ENCODE measurements at regions not wholly inside any gene's neighbourhood (a gene's known extent, or its start where the extent isn't known, plus 50 kb on each side); places are given as distances from the start of the nearest gene placed in this dataset.

- intact Hi-C loops (cut with DNase I): no loop called here
These were observed 164.0 kb downstream of the ADSS2 start for GRCh38 chr1:244287726-244288125.

GRCh38 chr1:244288663-244289062 is 163.0 kb downstream of the ADSS2 start:
- Histone ChIP-seq H3K27ac (no peak overlapping the region), H3K4me3 (no peak overlapping the region), H3K27me3 (replicated peaks; ENCODE audit: insufficient read depth) (no peaks in the 10 kb centered on the region), H3K9me3 (no peaks in the 10 kb centered on the region), H3K36me3 (no peaks in the 10 kb centered on the region), H3K4me1 (replicated peaks) (no peaks in the 10 kb centered on the region)
- intact Hi-C loops (cut with DNase I): no loop called here
- 100% methylated on average over 1 of the region's 1 CpG for WGBS
- TF ChIP-seq POLR2AphosphoS5 (IDR thresholded peaks at IDR 0.05): no peak
- TF ChIP-seq POLR2A (IDR thresholded peaks at IDR 0.05): no peak
- no peak for TF ChIP-seq CTCF (IDR thresholded peaks at IDR 0.05)
- no peak for DNase-seq (ENCODE audit: low spot score)

More at GRCh38 chr1:244287726-244288125, 164.0 kb downstream of the ADSS2 start:
- no peaks in the 10 kb centered on the region for H3K9me3 ChIP-seq
- no peak overlapping the region for H3K4me3 ChIP-seq
- 94% methylated on average over 1 of the region's 1 CpG for WGBS
- TF ChIP-seq POLR2AphosphoS5 (IDR thresholded peaks at IDR 0.05) (no peak), CTCF (IDR thresholded peaks at IDR 0.05) (no peak), POLR2A (IDR thresholded peaks at IDR 0.05) (no peak)
- no peak overlapping the region for H3K27ac ChIP-seq
- no peaks in the 10 kb centered on the region for H3K4me1 ChIP-seq (replicated peaks)
- DNase-seq (ENCODE audit: low spot score): no peak
- H3K36me3 ChIP-seq: no peaks in the 10 kb centered on the region
- H3K27me3 ChIP-seq (replicated peaks; ENCODE audit: insufficient read depth): no peaks in the 10 kb centered on the region

- Histone ChIP-seq H3K36me3 (no peaks in the 10 kb centered on the region), H3K4me3 (no peak overlapping the region), H3K4me1 (replicated peaks) (no peaks in the 10 kb centered on the region), H3K27me3 (replicated peaks; ENCODE audit: insufficient read depth) (no peaks in the 10 kb centered on the region), H3K9me3 (no peaks in the 10 kb centered on the region), H3K27ac (no peak overlapping the region)
- 87% methylated on average over 11 of the region's 11 CpGs for WGBS
- TF ChIP-seq POLR2A (IDR thresholded peaks at IDR 0.05): no peak
- TF ChIP-seq POLR2AphosphoS5 (IDR thresholded peaks at IDR 0.05): no peak
- TF ChIP-seq CTCF (IDR thresholded peaks at IDR 0.05): no peak
- DNase-seq (ENCODE audit: low spot score): no peak
- intact Hi-C loops (cut with DNase I): no loop called here
These were observed 161.5 kb downstream of the ADSS2 start for GRCh38 chr1:244289991-244290785.

- H3K4me3 ChIP-seq: no peak overlapping the region
- no peaks in the 10 kb centered on the region for H3K27me3 ChIP-seq (replicated peaks; ENCODE audit: insufficient read depth)
- no peak overlapping the region for H3K27ac ChIP-seq
- TF ChIP-seq POLR2A (IDR thresholded peaks at IDR 0.05) (no peak), CTCF (IDR thresholded peaks at IDR 0.05) (no peak), POLR2AphosphoS5 (IDR thresholded peaks at IDR 0.05) (no peak)
- intact Hi-C loops (cut with DNase I): no loop called here
- no peak for DNase-seq (ENCODE audit: low spot score)
- 88% methylated on average over 16 of the region's 16 CpGs for WGBS
- no peaks in the 10 kb centered on the region for H3K36me3 ChIP-seq
- H3K9me3 ChIP-seq: no peaks in the 10 kb centered on the region
- H3K4me1 ChIP-seq (replicated peaks): no peaks in the 10 kb centered on the region
These were observed 160.2 kb downstream of the ADSS2 start for GRCh38 chr1:244291236-244292201.

Measured in prostate gland (tissue), 2 donors.